HepG2 (cell line): ENCODE measurements at regions not wholly inside any gene's neighbourhood (a gene's known extent, or its start where the extent isn't known, plus 50 kb on each side); places are given as distances from the start of the nearest gene placed in this dataset.

ENCODE experiments used
- ATAC-seq: fragments of 200-7000 bp; cut with Tn5 transposase; 3 replicates; pipeline ENCODE4 v1.9.1; 2020; ENCODE audit warnings: mild to moderate bottlenecking, moderate library complexity
- BruUV-seq: library from RNA; stranded (reverse); fragments of 400-500 nt; replicated peaks from 2 replicates; lab custom pipeline; 2021; lab: Mats Ljungman, UMichigan
- CTCF ChIA-PET: fragments of 300-600 bp; formaldehyde crosslinking; extraction: SDS; loops from one replicate; lab custom pipeline; 2021; ENCODE audit warnings: low total read pairs, inconsistent platforms, low intra/inter-chr PET ratio; lab: Yijun Ruan, JAX
- POLR2A ChIA-PET: fragments of 350-600 bp; sonication (Branson Sonifier 250); formaldehyde crosslinking; loops from one replicate; lab custom pipeline; 2020; ENCODE audit warnings: antibody characterized with exemption, inconsistent platforms; lab: Yijun Ruan, JAX
- DNase-seq: peaks from one replicate; pipeline ENCODE4 v3.0.0-alpha.2; 2015; ENCODE audit warnings: low spot score
- FAIRE-seq: peaks from 3 replicates; lab custom pipeline; 2011; peaks lifted over from hg19 to GRCh38; lab: Jason Lieb, UNC
- H2AFZ ChIP-seq: one replicate; pipeline ENCODE4 v1.6.1; 2011; ENCODE audit warnings: low read length, inconsistent platforms
- H3K27ac ChIP-seq: fragments of 300-600 bp; 3 replicates; pipeline ENCODE4 v1.8.0; 2011; ENCODE audit warnings: mixed run types, mild to moderate bottlenecking, mixed read lengths, low read length, inconsistent platforms; ENCODE audit not compliant: insufficient read depth; ENCODE audit errors: extremely low read length
- H3K27me3 ChIP-seq, 2 experiments: fragments of 200-600 bp in 1 of 2; 2 replicates in 1 of 2; 3 replicates in 1 of 2; pipeline versions ENCODE4 v1.6.0 to v1.8.0; 2011; ENCODE audit warnings: low read length in 2 of 2, mild to moderate bottlenecking in 2 of 2, moderate library complexity in 2 of 2, inconsistent platforms in 1 of 2; ENCODE audit not compliant: insufficient read depth in 2 of 2, control insufficient read depth in 1 of 2
- H3K36me3 ChIP-seq, 2 experiments: fragments of 200-600 bp in 1 of 2; replicated peaks in 1 of 2; 2 replicates in 1 of 2; 3 replicates in 1 of 2; pipeline versions ENCODE4 v1.5.1 to v1.8.0; 2011; ENCODE audit warnings: low read length in 2 of 2, inconsistent platforms in 1 of 2; ENCODE audit not compliant: insufficient read depth in 2 of 2, control insufficient read depth in 1 of 2
- H3K4me1 ChIP-seq: 2 replicates; pipeline ENCODE4 v1.5.1; 2012; ENCODE audit warnings: low read length, inconsistent platforms; ENCODE audit not compliant: insufficient read depth
- H3K4me2 ChIP-seq: 2 replicates; pipeline ENCODE4 v1.6.0; 2011; ENCODE audit warnings: low read depth, low read length, inconsistent platforms
- H3K4me3 ChIP-seq, 3 experiments: fragments of 200-600 bp in 1 of 3; sonication (generic), shearing (Covaris generic) in 1 of 3; replicated peaks in 1 of 3; 2 replicates each; pipeline ENCODE4 v1.5.1; 2011 to 2016; ENCODE audit warnings: low read length in 3 of 3, inconsistent platforms in 2 of 3, low read depth in 2 of 3, mild to moderate bottlenecking in 2 of 3, control low read depth in 1 of 3, mixed read lengths in 1 of 3; ENCODE audit not compliant: insufficient read depth in 1 of 3
- H3K79me2 ChIP-seq: one replicate; pipeline ENCODE4 v1.6.1; 2011; ENCODE audit warnings: low read length, inconsistent platforms; ENCODE audit not compliant: insufficient read depth
- H3K9ac ChIP-seq: 2 replicates; pipeline ENCODE4 v1.6.0; 2011; ENCODE audit warnings: mild to moderate bottlenecking, low read depth, low read length, inconsistent platforms; ENCODE audit not compliant: insufficient read depth
- H3K9me3 ChIP-seq: 2 replicates; pipeline ENCODE4 v1.5.1; 2012; ENCODE audit warnings: mild to moderate bottlenecking, low read length
- H4K20me1 ChIP-seq: 2 replicates; pipeline ENCODE4 v1.6.0; 2011; ENCODE audit warnings: inconsistent platforms, mild to moderate bottlenecking, low read length, moderate library complexity; ENCODE audit not compliant: insufficient read depth
- BCLAF1 ChIP-seq: fragments of 450-650 bp; IDR thresholded peaks from 2 replicates; pipeline ENCODE4 v1.6.1; 2017; ENCODE audit warnings: mild to moderate bottlenecking
- DR1 ChIP-seq: sonication (generic); formaldehyde crosslinking; IDR thresholded peaks from 2 replicates; pipeline ENCODE4 v1.8.0; 2021; ENCODE audit warnings: mild to moderate bottlenecking, missing genetic modification reagents, inconsistent platforms
- EEA1 ChIP-seq: sonication (generic); formaldehyde crosslinking; IDR thresholded peaks from 2 replicates; pipeline ENCODE4 v1.5.1; 2020; ENCODE audit warnings: mild to moderate bottlenecking, missing genetic modification reagents, borderline replicate concordance
- FOXO4 ChIP-seq: sonication (generic); formaldehyde crosslinking; conservative IDR thresholded peaks from 2 replicates; pipeline ENCODE4 v1.8.1; 2023; ENCODE audit warnings: missing genetic modification reagents
- RFX5 ChIP-seq: IDR thresholded peaks from 2 replicates; pipeline ENCODE4 v1.6.1; 2011; ENCODE audit warnings: low read depth, low read length, improper control_type of control experiment
- XBP1 ChIP-seq: sonication (generic); formaldehyde crosslinking; IDR thresholded peaks from 2 replicates; pipeline ENCODE4 v1.5.0; 2020; ENCODE audit warnings: missing genetic modification reagents
- ZNF225 ChIP-seq: sonication (generic); formaldehyde crosslinking; IDR thresholded peaks from 2 replicates; pipeline ENCODE4 v1.4.0; 2020; ENCODE audit warnings: mild to moderate bottlenecking, missing genetic modification reagents
- ZNF552 ChIP-seq: sonication (generic); formaldehyde crosslinking; IDR thresholded peaks from 2 replicates; pipeline ENCODE4 v1.9.0; 2022; ENCODE audit warnings: missing genetic modification reagents, mild to moderate bottlenecking, borderline replicate concordance
- ZXDC ChIP-seq: sonication (generic); formaldehyde crosslinking; IDR thresholded peaks from 2 replicates; pipeline ENCODE4 v1.5.0; 2020; ENCODE audit warnings: mild to moderate bottlenecking, missing genetic modification reagents
- WGBS: methylation state at CpG from one replicate; pipeline ENCODE4 v1.1.6; 2017; ENCODE audit warnings: low lambda C conversion rate; 5-methylcytosine and 5-hydroxymethylcytosine counted together
- in situ Hi-C: cut with HindIII; loops from 2 replicates; pipeline ENCODE4 v1.10.0; 2017; ENCODE audit warnings: low pct_unique_long_range_greater_than_20kb; ENCODE audit not compliant: extremely low pct_ligation_motif_present
- intact Hi-C: fragments of 100-400 bp; cut with micrococcal nuclease; formaldehyde crosslinking; loops from one replicate; pipeline ENCODE4 v1.10.0; 2022; ENCODE audit not compliant: unreplicated experiment

DNA sequence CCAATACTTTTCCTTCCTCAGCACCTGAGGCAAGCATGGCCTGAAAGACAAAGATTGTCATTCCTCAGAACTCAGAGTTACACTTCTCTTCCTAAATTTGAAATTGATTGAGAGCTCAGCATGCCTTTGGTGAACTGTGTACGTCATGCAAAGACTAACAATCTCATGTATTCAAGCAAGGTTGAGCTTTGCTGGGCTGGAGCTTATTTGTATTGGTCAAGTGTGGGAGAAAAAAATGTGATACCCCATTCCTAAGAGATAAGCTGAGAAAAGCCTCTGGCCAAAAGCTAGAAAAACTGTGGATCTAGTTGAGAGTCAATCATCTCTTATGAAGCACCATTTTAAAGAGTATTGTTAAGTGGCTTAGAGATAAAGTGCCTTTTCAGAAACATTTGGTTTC is 392.2 kb downstream of the RASEF start (continued):
- TF ChIP-seq BCLAF1 (no peak), ZNF552 (CRISPR knock-in tag) (no peak), DR1 (CRISPR knock-in tag) (no peak), EEA1 (no peak), ZXDC (CRISPR knock-in tag) (no peak), FOXO4 (no peak)

DNA sequence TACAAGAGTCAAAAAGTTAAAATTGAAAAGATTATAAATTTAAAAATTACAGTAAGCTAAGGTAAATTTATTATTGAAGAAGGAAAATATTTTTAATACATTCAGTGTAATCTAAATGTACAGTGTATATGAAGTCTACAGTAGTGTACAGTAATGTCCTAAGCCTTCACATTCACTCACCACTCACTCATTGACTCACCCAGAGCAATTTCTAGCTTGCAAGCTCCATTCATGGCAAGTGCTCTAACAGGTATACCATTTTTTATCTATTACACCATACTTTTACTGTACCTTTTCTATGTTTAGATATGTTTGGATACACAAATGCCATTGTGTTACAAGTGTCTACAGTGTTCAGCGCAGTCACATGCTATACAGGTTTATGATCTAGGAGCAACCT is 389.7 kb downstream of the RASEF start:
- FAIRE-seq: no peak
- CTCF ChIA-PET: no interaction called here
- TF ChIP-seq ZNF225 (CRISPR knock-in tag) (no peak), XBP1 (CRISPR knock-in tag) (no peak), RFX5 (no peak)
- no peaks in the 10 kb centered on the region for H3K27me3 ChIP-seq
- H2AFZ ChIP-seq: no peak overlapping the region
- intact Hi-C loops (no loop called here), in situ Hi-C loops (no loop called here)
- H3K9me3 ChIP-seq: no peaks in the 10 kb centered on the region
- H3K4me2 ChIP-seq: no peak overlapping the region
- no peak overlapping the region for H3K27ac ChIP-seq
- no peaks in the 10 kb centered on the region for H3K36me3 ChIP-seq
- WGBS: 0% methylated on average over 1 of the region's 1 CpG
- POLR2A ChIA-PET: no interaction called here
- H4K20me1 ChIP-seq: no peaks in the 10 kb centered on the region
- BruUV-seq: no TSS peak
- H3K79me2 ChIP-seq: no peaks in the 10 kb centered on the region
- ATAC-seq: no peak
- H3K4me1 ChIP-seq: no peaks in the 10 kb centered on the region
- H3K4me3 ChIP-seq: no peak overlapping the region
- H3K9ac ChIP-seq: no peak overlapping the region
- DNase-seq: no peak
